A549 (cell line): ENCODE measurements at regions not wholly inside any gene's neighbourhood (a gene's known extent, or its start where the extent isn't known, plus 50 kb on each side); places are given as distances from the start of the nearest gene placed in this dataset.

Experiments used
- CHD2 ChIP-seq: fragments of 150-350 bp; IDR thresholded peaks from 2 replicates; pipeline ENCODE4 v1.6.1; 2014; ENCODE audit warnings: low read length; ENCODE audit not compliant: partially characterized antibody
- CTCF ChIP-seq: fragments of >200 bp; sonication (Bioruptor Twin); formaldehyde crosslinking; IDR thresholded peaks from 3 replicates; pipeline ENCODE4 v1.5.1; 2016
- FOSB ChIP-seq: fragments of 250-450 bp; sonication (Bioruptor Pico); IDR thresholded peaks from 2 replicates; pipeline ENCODE4 v1.5.0; 2020; ENCODE audit warnings: mild to moderate bottlenecking, moderate library complexity
- MYC ChIP-seq: IDR thresholded peaks from 2 replicates; pipeline ENCODE4 v1.6.1; 2012; ENCODE audit warnings: mild to moderate bottlenecking, inconsistent platforms, low read length, improper control_type of control experiment, borderline replicate concordance

DNA sequence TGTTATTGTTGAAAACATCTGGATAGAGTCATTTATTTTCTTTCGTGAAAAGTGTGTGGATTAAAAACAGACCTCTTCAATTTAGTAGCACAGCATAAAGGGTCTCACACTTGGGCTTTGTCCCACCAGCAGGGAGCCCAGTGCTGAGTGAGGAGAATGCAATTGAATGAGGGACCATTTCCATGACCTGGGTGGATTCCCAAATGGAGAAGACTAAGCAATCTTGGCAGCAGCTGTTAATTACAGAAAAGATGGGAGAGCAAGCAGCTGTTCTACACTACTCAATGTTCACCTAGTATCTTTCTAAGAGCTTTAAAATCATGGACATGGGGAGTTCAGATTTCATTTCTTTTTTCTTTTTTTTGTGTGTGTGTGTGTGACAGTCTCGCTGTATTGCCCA lies 121.8 kb upstream of the FN1 start:
- TF ChIP-seq CHD2 (no peak), MYC (no peak), FOSB (CRISPR knock-in tag) (no peak), CTCF (no peak)
